ENCODE measurements at regions not wholly inside any gene's neighbourhood (a gene's known extent, or its start where the extent isn't known, plus 50 kb on each side); places are given as distances from the start of the nearest gene placed in this dataset.
"Not testable (repeated sequence)": the region's sequence is repeated elsewhere in the genome, so short reads cannot be mapped to it uniquely, and the experiment has no call there.

DNA sequence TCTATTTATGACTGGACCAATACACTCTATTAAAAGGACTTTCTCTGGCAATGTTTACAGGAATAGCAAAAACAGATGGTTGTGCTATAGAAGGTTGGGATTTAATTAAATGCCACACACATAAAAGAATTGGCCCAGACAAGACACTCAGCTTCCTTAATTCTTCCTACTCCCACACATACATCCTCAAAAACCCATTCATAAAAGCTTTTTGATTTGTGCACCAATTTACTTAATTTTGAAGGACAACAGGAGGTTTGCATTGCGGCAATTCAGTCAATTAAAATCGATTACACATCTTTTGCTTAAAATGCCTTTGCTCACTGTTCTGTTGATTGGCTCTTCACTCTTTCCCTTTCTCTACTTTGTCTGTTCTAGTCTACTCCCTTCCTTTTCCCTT lies 317.1 kb downstream of the CBLL2 start:
- DNase-seq, result no peak
- in situ Hi-C loops (cut with MboI; ENCODE audit: low pct_ligation_motif_present in 1 of 4, low pct_unique_long_range_greater_than_20kb in 1 of 4, low sequenced_read_pairs in 3 of 4), result no loop called here
- no peak for TF ChIP-seq POLR2AphosphoS5 (IDR thresholded peaks at IDR 0.05)
- TF ChIP-seq POLR2A (IDR thresholded peaks at IDR 0.05), result no peak
- no peak for TF ChIP-seq EP300 (IDR thresholded peaks at IDR 0.05; ENCODE audit: low read depth)
- TF ChIP-seq, protein P1, sequence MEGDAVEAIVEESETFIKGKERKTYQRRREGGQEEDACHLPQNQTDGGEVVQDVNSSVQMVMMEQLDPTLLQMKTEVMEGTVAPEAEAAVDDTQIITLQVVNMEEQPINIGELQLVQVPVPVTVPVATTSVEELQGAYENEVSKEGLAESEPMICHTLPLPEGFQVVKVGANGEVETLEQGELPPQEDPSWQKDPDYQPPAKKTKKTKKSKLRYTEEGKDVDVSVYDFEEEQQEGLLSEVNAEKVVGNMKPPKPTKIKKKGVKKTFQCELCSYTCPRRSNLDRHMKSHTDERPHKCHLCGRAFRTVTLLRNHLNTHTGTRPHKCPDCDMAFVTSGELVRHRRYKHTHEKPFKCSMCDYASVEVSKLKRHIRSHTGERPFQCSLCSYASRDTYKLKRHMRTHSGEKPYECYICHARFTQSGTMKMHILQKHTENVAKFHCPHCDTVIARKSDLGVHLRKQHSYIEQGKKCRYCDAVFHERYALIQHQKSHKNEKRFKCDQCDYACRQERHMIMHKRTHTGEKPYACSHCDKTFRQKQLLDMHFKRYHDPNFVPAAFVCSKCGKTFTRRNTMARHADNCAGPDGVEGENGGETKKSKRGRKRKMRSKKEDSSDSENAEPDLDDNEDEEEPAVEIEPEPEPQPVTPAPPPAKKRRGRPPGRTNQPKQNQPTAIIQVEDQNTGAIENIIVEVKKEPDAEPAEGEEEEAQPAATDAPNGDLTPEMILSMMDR (IDR thresholded peaks at IDR 0.05), result no peak

DNA sequence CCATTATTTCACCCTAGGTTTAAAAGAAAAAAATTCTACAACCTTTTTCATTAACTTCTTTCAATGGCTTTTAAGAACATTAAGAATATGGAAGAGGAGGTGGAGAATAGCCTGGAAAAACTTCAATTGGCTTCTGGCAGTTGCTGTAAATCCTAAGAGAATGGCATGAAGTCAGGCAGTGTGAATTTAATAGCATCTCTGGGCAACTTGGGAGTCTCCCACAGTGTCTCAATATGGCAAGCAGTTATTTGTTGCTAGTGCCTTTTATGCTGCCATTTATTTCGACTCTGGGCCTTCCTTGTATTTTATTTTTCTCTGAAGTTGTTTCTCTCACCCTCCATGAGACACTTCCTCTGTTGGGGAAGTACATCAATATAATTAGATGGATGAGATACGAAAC lies 322.1 kb downstream of the CBLL2 start:
- WGBS, 2 donors (ENCODE audit: low coverage in 1 of 2), result 40 to 52% methylated on average over 1 to 2 of the region's 2 CpGs
- H3K9me3 ChIP-seq, result no peaks in the 10 kb centered on the region
- TF ChIP-seq POLR2A (IDR thresholded peaks at IDR 0.05) (no peak), EP300 (IDR thresholded peaks at IDR 0.05; ENCODE audit: low read depth) (no peak), POLR2AphosphoS5 (IDR thresholded peaks at IDR 0.05) (no peak)
- TF ChIP-seq, protein P1 (IDR thresholded peaks at IDR 0.05), result no peak
- no peak for DNase-seq
- in situ Hi-C loops (cut with MboI; ENCODE audit: low pct_ligation_motif_present in 1 of 4, low pct_unique_long_range_greater_than_20kb in 1 of 4, low sequenced_read_pairs in 3 of 4) (no loop called here), intact Hi-C loops (cut with DNase I; ENCODE audit: low total_unique reads) (no loop called here)
- H3K4me1 ChIP-seq, result no peaks in the 10 kb centered on the region
- no peaks in the 10 kb centered on the region for H3K36me3 ChIP-seq
- no peak overlapping the region for H3K27ac ChIP-seq
- no peaks in the 10 kb centered on the region for H3K27me3 ChIP-seq
- H3K4me3 ChIP-seq, result no peak overlapping the region

More for the DNA sequence above, 317.1 kb downstream of the CBLL2 start:
- H3K4me3 ChIP-seq, result no peak overlapping the region
- no peaks in the 10 kb centered on the region for H3K36me3 ChIP-seq
- H3K9me3 ChIP-seq, result no peaks in the 10 kb centered on the region
- WGBS, 2 donors (ENCODE audit: low coverage in 1 of 2), result 90 to 100% methylated on average over 2 of the region's 2 CpGs
- no peaks in the 10 kb centered on the region for H3K4me1 ChIP-seq
- intact Hi-C loops (cut with DNase I; ENCODE audit: low total_unique reads), result no loop called here
- no peaks in the 10 kb centered on the region for H3K27me3 ChIP-seq
- no peak overlapping the region for H3K27ac ChIP-seq

DNA sequence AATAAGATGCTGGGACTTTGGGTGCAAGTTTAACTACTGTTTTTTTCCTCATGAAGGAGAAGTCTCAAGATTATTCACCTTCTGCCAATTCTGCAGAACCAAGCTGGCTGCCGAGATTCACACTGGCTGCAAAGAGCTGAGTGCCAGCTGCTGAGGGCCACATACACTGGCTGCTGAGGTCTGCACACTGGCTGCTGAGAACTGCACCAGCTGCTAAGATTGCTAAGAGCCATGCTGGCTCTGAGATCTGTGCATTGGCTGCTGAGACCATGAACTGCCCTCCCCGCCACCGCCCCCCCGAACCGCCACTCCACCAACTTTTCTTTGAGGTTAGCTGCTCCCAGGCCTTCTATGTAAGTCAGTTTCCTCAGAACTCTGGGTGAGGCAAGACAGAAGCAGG lies 330.3 kb downstream of the CBLL2 start:
- Histone ChIP-seq H3K27me3 (no peaks in the 10 kb centered on the region), H3K4me3 (no peak overlapping the region), H3K4me1 (no peaks in the 10 kb centered on the region), H3K36me3 (no peaks in the 10 kb centered on the region), H3K27ac (no peak overlapping the region), H3K9me3 (no peaks in the 10 kb centered on the region)
- DNase-seq, result no peak
- in situ Hi-C loops (cut with MboI; ENCODE audit: low pct_ligation_motif_present in 1 of 4, low pct_unique_long_range_greater_than_20kb in 1 of 4, low sequenced_read_pairs in 3 of 4), result no loop called here
- intact Hi-C loops (cut with DNase I; ENCODE audit: low total_unique reads), result no loop called here
- TF ChIP-seq, protein P1 (IDR thresholded peaks at IDR 0.05), result no peak
- TF ChIP-seq EP300 (IDR thresholded peaks at IDR 0.05; ENCODE audit: low read depth) (no peak), POLR2AphosphoS5 (IDR thresholded peaks at IDR 0.05) (no peak), POLR2A (IDR thresholded peaks at IDR 0.05) (no peak)
- WGBS, 2 donors (ENCODE audit: low coverage in 1 of 2), result 78% methylated on average over 5 of the region's 5 CpGs; no CpG with 5 or more reads in 1 of the 2 donors

DNA sequence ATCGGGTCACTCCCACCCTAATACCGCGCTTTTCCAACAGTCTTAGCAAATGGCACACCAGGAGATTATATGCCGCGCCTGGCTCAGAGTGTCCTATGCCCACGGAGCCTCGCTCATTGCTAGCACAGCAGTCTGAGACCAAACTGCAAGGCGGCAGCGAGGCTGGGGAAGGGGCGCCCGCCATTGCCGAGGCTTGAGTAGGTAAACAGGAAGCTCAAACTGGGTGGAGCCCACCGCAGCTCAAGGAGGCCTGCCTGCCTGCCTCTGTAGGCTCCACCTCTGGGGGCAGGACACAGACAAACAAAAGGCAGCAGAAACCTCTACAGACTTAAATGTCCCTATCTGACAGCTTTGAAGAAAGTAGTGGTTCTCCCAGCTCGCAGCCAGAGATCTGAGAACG lies 336.7 kb downstream of the CBLL2 start:
- DNase-seq; in situ Hi-C loops (cut with MboI; ENCODE audit: low pct_ligation_motif_present in 1 of 4, low pct_unique_long_range_greater_than_20kb in 1 of 4, low sequenced_read_pairs in 3 of 4): not testable (repeated sequence)
- 89% methylated on average over 15 of the region's 15 CpGs; no CpG with 5 or more reads in 1 of the 2 donors for WGBS, 2 donors (ENCODE audit: low coverage in 1 of 2)

DNA sequence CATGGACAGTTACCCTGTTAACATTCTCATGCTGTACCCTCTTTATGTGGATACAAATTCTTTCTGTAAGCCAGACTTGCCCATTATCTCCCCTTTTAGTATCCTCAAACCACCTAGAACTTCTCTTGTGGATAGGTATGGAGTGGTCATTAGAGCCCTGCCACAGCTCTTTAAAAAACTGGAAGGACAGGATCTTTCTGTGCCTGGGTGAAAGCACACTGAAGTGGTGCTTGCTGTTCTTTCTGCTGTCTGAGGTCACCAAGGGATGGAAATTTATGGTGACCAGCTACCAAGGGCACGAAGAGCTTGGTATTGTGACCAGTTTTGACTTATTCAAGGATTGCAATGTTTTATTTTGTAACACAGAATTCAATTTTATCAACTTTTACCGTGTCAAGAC lies 344.2 kb downstream of the CBLL2 start:
- in situ Hi-C loops (cut with MboI; ENCODE audit: low pct_ligation_motif_present in 1 of 4, low pct_unique_long_range_greater_than_20kb in 1 of 4, low sequenced_read_pairs in 3 of 4) (no loop called here), intact Hi-C loops (cut with DNase I; ENCODE audit: low total_unique reads) (no loop called here)
- no peak for TF ChIP-seq EP300 (IDR thresholded peaks at IDR 0.05; ENCODE audit: low read depth)
- TF ChIP-seq POLR2A (IDR thresholded peaks at IDR 0.05), result no peak
- TF ChIP-seq POLR2AphosphoS5 (IDR thresholded peaks at IDR 0.05), result no peak
- TF ChIP-seq, protein P1 (IDR thresholded peaks at IDR 0.05), result no peak
- Histone ChIP-seq H3K9me3 (no peaks in the 10 kb centered on the region), H3K27ac (no peak overlapping the region), H3K27me3 (no peaks in the 10 kb centered on the region), H3K4me3 (no peak overlapping the region), H3K36me3 (no peaks in the 10 kb centered on the region), H3K4me1 (no peaks in the 10 kb centered on the region)
- WGBS, 2 donors (ENCODE audit: low coverage in 1 of 2), result 33 to 67% methylated on average over 2 of the region's 2 CpGs
- DNase-seq, result no peak

More for the DNA sequence above, 336.7 kb downstream of the CBLL2 start:
- H3K36me3 ChIP-seq; H3K27ac ChIP-seq; intact Hi-C loops (cut with DNase I; ENCODE audit: low total_unique reads); H3K4me3 ChIP-seq; H3K27me3 ChIP-seq; H3K4me1 ChIP-seq; H3K9me3 ChIP-seq: not testable (repeated sequence)

All from transverse colon (tissue), 4 donors.